Progenitor cell of endocrine pancreas (in vitro differentiated cells): ENCODE measurements at regions not wholly inside any gene's neighbourhood (a gene's known extent, or its start where the extent isn't known, plus 50 kb on each side); places are given as distances from the start of the nearest gene placed in this dataset.

Experiments used
- DNase-seq: peaks from one replicate; pipeline ENCODE4 v3.0.0; 2021; ENCODE audit warnings: low spot score; ENCODE audit not compliant: unreplicated experiment
- H3K27ac Mint-ChIP-seq: 2 replicates; pipeline ENCODE4 v1.8.0; 2021; ENCODE audit warnings: mild to moderate bottlenecking, moderate library complexity, mixed read lengths
- H3K27me3 Mint-ChIP-seq: 2 replicates; pipeline ENCODE4 v1.8.0; 2021; ENCODE audit warnings: mixed read lengths
- H3K36me3 Mint-ChIP-seq: 2 replicates; pipeline ENCODE4 v1.8.0; 2022; ENCODE audit warnings: mixed read lengths; ENCODE audit not compliant: insufficient read depth
- H3K4me1 Mint-ChIP-seq: 2 replicates; pipeline ENCODE4 v1.8.0; 2021; ENCODE audit warnings: low read depth, mixed read lengths
- H3K4me3 Mint-ChIP-seq: 2 replicates; pipeline ENCODE4 v1.8.0; 2021; ENCODE audit warnings: low read depth, mild to moderate bottlenecking, moderate library complexity, mixed read lengths
- H3K9me3 Mint-ChIP-seq: 2 replicates; pipeline ENCODE4 v1.8.0; 2021; ENCODE audit warnings: low read depth, mixed read lengths
- TF ChIP-seq, protein P1 (sequence below): fragments of 200-600 bp; sonication (generic); IDR thresholded peaks from one replicate; pipeline ENCODE4 v1.5.0; 2021; ENCODE audit warnings: antibody characterized with exemption, mild to moderate bottlenecking; ENCODE audit not compliant: unreplicated experiment

- Mint-ChIP-seq H3K4me1 (peaks cover 5% of the 10 kb centered on the region), H3K36me3 (no peaks in the 10 kb centered on the region), H3K9me3 (peaks cover 2% of the 10 kb centered on the region), H3K27ac (no peak overlapping the region), H3K27me3 (no peaks in the 10 kb centered on the region), H3K4me3 (no peak overlapping the region)
- TF ChIP-seq, protein P1, sequence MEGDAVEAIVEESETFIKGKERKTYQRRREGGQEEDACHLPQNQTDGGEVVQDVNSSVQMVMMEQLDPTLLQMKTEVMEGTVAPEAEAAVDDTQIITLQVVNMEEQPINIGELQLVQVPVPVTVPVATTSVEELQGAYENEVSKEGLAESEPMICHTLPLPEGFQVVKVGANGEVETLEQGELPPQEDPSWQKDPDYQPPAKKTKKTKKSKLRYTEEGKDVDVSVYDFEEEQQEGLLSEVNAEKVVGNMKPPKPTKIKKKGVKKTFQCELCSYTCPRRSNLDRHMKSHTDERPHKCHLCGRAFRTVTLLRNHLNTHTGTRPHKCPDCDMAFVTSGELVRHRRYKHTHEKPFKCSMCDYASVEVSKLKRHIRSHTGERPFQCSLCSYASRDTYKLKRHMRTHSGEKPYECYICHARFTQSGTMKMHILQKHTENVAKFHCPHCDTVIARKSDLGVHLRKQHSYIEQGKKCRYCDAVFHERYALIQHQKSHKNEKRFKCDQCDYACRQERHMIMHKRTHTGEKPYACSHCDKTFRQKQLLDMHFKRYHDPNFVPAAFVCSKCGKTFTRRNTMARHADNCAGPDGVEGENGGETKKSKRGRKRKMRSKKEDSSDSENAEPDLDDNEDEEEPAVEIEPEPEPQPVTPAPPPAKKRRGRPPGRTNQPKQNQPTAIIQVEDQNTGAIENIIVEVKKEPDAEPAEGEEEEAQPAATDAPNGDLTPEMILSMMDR, result no peak
- no peak for DNase-seq
Measured at GRCh38 chr16:63625126-63625525, 1496.7 kb downstream of the CDH11 start.

- Mint-ChIP-seq H3K9me3 (no peaks in the 10 kb centered on the region), H3K4me3 (no peak overlapping the region), H3K36me3 (no peaks in the 10 kb centered on the region), H3K4me1 (peaks cover 5% of the 10 kb centered on the region), H3K27me3 (no peaks in the 10 kb centered on the region), H3K27ac (no peak overlapping the region)
- TF ChIP-seq, protein P1, result no peak
- no peak for DNase-seq
Measured at GRCh38 chr16:63623551-63624039, 1498.3 kb downstream of the CDH11 start.

- Mint-ChIP-seq H3K4me3 (no peak overlapping the region), H3K27me3 (no peaks in the 10 kb centered on the region), H3K27ac (no peak overlapping the region), H3K36me3 (no peaks in the 10 kb centered on the region), H3K9me3 (peaks cover 4% of the 10 kb centered on the region), H3K4me1 (peaks cover 3% of the 10 kb centered on the region)
- no peak for DNase-seq
- TF ChIP-seq, protein P1, result no peak
Measured at GRCh38 chr16:63618896-63619485, 1502.9 kb downstream of the CDH11 start.

DNA sequence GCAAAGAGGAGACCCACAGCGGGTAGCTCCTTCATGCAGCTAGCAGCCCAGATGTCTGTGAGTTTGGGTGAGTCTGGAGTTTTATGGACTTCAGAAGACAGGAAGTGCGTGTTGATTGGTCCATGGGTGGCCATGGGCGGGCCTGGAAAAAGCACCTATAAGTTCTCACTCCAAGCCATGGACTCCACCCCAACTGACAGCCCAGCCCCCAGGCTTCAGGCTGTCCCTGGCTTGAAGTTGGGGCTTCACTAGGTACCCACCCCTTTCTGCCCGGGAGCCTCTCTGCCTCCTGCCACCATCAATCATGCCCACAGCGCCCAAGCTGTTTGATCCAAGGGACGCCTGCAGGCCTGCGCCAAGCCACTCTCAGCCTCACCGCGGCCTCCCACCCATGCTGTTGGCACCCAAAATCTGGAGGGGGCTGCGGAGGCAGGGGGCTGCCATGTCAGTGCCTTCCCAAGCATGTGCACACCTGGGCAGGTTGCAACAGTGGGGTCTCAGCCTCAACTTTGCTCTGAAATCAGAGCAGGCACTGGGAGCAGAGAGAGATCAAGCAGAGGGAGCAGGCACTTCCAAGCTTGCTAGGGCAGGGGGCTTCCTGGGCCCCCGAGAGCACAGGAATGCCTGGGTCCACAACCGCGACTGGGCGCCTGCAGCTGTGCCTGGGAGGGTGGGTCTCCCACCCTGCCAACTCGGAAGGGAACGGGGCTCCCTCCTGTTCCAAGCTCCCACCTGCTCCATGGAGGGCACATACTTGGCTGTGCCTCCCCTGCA is 1503.7 kb downstream of the CDH11 start:
- no peaks in the 10 kb centered on the region for H3K4me1 Mint-ChIP-seq
- no peak overlapping the region for H3K27ac Mint-ChIP-seq
- TF ChIP-seq, protein P1, result no peak
- peak overlapping the region; percentile 21 for H3K4me3 Mint-ChIP-seq
- H3K9me3 Mint-ChIP-seq, result peaks cover 7% of the 10 kb centered on the region
- no peaks in the 10 kb centered on the region for H3K27me3 Mint-ChIP-seq
- no peaks in the 10 kb centered on the region for H3K36me3 Mint-ChIP-seq
- DNase-seq, result no peak

DNA sequence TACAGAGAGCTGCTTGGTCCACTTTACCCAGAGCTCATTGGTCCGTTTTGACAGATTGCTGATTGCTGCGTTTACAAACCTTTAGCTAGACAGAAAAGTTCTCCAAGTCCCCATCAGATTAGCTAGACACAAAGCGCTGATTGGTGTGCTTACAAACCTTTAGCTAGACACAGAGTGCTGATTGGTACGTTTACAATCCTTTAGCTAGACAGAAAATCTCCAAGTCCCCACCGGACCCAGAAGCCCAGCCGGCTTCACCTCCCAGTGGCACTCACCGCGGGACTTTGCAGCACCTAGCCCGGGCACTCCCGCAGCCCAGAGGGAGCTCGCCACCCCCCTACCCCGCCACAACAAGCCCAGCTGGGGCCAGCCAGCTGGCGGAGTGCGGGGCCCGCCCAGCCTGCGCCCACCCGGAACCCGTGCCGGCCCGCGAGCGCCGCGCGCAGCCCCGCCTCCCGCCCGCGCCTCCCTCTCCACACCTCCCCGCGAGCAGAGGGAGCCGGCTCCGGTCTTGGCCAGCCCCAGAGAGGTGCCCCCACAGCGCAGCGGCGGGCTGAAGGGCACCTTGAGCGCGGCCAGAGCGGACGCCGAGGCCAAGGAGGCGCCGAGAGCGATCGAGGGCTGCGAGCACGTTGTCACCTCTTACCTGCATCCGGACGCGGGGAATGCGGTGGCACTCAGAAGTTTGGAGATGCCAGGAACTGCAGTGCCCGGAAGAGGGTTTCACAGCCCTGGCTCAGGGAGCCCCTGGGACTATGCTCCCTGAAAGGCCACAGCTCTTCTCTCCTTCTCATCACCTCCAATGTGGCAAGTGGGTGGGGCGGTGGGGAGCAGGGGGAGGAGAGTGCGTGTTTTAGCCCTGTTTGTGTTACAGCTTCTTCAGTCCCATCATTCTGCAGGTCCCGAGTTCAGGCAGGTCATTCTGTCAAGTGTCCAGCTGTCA is 1504.5 kb downstream of the CDH11 start:
- Mint-ChIP-seq H3K27me3 (no peaks in the 10 kb centered on the region), H3K4me1 (no peaks in the 10 kb centered on the region), H3K36me3 (no peaks in the 10 kb centered on the region), H3K4me3 (peak overlapping the region; percentile 21), H3K27ac (no peak overlapping the region), H3K9me3 (peaks cover 7% of the 10 kb centered on the region)
- no peak for DNase-seq
- TF ChIP-seq, protein P1, result no peak
